ENCODE measurements at regions not wholly inside any gene's neighbourhood (a gene's known extent, or its start where the extent isn't known, plus 50 kb on each side); places are given as distances from the start of the nearest gene placed in this dataset.

DNA sequence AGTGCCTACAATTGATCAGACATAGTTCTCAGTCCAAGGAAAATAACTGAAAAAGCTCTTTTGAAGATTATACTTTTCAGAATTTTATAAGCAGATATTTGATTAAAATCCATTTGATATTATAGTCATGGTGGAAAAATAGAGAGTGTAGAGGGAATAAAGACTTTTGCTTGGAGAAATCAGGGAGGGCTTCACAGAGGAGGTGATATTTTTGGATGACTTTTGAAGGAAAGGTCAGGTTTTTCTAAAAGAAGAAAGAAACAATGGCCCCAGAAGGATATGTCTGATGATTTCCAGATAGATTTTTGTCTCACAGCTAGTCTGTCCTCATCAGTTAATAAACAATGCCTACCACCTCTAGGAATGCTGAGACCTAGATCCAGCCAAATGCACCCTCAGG is 806.3 kb upstream of the CELF2 start:
- no peak for DNase-seq (ENCODE audit: low read depth in 1 of 2, low spot score in 1 of 2)

DNA sequence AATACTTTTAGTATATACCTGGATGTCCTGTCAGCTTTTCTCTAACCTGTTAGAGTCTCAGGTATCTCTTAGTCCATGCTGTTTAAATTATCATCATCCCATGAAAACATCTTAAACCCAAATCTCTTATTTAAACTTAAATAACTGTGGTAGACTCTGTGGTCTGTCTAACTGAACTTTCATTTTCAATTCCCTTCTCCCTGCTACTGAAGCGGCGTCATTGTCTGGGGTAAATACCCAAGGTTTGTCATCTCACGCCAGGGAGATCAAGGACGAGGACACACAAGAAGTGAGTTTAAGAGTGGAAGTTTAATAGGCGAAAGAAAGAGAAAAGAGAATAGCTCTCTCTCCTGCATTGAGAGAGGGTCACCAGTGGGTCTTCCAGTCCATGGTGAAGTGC is 804.4 kb upstream of the CELF2 start:
- no peak for DNase-seq (ENCODE audit: low read depth in 1 of 2, low spot score in 1 of 2)

DNA sequence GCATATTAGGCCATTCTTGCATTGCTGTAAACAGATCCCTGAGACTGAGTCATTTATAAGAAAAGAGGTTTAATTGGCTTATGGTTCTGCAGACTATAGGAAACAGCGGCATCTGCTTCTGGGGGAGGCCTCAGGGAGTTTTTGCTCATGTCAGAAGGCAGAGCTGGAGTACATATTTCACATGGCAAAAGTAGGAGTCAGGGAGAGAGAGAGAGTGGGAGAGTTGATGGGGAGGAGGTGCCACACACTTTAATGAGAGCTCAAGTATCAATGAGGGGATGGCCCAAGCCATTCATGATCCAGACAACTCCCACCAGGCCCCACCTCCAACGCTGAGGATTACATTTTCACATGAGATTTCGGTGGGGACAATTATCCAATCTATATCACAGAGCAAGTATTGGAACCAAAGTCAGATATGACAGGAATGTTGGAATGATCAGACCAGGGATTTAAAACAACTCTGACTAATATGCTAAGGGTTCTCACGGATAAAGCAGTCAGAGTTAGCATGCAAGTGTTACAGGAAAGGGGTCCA is 795.3 kb upstream of the CELF2 start:
- no peak for DNase-seq (ENCODE audit: low read depth in 1 of 2, low spot score in 1 of 2)

DNA sequence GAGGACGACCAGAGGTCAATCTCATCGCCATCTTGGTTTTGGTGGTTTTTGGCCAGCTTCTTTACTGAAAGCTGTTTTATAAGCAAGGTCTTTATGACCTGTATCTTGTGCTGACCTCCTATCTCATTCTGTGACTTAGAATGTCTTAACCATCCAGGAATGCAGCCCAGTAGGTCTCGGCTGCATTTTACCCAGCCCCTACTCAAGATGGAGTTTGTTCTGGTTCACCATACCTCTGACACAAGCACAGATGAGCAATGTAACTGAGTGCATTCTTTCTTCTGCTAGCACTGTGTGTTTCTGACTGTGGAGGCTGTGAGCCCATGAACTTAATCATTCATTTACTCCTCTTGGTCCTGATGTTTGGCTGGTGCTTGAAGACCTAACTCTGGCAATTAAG is 794.5 kb upstream of the CELF2 start:
- DNase-seq (ENCODE audit: low read depth in 1 of 2, low spot score in 1 of 2) = no peak

DNA sequence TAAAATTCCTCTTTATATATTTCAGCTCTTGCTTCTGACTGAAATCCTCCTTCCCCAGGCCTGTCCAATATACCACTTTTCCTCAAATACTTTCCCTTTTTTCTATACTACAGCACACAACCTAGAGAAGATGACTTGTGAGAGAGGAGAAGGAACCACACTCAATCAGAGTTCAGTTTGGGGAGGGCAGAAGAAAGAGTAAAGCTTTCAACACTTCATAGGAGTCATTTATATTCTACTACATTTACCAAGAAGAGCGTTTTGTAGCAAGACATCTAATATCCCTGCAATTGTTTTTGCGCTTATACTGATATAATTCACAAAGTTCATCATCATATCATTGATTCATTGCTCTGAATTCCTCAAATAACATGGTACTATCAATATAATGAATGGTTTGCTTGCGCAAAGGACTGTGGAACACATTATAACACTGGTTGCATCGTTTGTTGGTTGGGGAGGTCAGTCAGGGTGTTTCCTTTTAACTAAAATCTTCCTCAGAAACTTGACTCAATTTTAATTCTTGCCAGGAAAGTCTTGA is 792.5 kb upstream of the CELF2 start:
- DNase-seq (ENCODE audit: low read depth in 1 of 2, low spot score in 1 of 2) = no peak

DNA sequence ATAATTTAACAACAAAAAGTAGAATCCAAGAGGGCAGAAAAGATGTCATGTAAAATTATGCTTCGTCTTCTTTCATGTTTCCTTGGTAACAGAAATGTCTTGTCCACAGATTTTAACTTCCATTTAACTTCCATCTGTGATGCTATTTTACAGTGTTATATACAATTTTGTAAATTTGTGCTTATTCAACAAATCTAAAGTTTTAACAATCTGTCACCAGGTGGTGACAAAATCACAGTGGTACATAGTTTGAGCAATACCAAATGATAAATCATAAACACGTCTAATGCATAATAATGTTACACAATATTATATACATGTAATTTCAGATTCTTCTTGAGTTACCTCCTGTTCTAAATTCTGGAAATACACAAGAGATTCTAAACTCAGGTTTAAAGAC is 784.4 kb upstream of the CELF2 start:
- DNase-seq (ENCODE audit: low read depth in 1 of 2, low spot score in 1 of 2) = no peak

DNA sequence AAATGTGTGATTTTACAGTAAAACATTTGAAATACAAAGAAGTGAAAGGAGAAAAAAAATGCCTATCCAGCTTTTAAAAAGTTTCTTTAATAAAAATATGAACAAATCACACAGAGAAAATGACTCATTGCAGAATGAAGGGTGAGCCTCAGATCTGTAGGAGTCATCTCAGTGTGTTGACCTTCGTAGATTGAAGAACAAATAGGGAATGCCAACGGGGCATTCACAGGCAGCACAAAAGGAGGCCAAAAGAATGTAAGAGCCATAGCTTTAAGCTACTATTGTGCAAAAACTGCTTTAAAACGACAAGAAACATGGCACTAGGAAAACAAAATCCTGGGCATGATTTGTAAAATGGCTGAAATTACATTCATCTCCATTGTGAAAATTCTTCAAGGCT is 782.7 kb upstream of the CELF2 start:
- DNase-seq (ENCODE audit: low read depth in 1 of 2, low spot score in 1 of 2) = no peak

DNA sequence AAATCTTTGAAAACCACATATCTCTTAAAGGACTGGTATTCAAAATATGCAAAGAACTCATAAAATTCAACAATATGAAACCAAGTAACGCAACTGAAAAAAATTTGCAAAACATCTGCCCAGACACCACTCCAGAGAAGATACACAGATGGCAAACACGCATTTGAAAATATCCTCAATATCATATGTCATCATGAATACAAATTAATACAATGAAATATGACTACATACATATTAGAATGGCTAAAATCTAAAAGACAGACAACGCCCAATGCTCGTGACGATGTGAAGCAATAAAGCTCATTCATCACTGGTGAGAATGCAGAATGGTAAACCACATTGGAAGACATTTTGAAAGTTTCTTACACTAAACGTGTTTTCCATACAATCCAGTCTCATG is 770.1 kb upstream of the CELF2 start:
- no peak for DNase-seq (ENCODE audit: low read depth in 1 of 2, low spot score in 1 of 2)

DNA sequence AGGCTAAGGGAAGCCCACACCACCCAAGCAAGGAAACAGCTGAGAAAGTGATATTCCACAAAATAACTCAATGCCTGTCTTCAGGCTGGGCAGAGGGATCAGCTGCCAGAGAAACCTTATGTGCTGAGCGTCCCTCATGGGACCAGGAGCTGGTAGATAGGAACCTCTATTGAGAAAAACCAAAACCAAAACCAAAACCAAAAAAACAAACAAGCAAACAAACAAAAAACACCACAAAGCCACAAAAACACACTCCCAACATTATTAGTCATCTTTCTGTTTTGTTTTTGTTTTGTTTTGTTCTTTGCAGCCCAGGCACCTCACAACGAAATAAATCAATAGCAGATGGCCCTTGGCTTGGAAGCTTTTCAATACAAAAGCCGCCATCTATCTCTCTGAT is 760.8 kb upstream of the CELF2 start:
- DNase-seq (ENCODE audit: low read depth in 1 of 2, low spot score in 1 of 2) = no peak

DNA sequence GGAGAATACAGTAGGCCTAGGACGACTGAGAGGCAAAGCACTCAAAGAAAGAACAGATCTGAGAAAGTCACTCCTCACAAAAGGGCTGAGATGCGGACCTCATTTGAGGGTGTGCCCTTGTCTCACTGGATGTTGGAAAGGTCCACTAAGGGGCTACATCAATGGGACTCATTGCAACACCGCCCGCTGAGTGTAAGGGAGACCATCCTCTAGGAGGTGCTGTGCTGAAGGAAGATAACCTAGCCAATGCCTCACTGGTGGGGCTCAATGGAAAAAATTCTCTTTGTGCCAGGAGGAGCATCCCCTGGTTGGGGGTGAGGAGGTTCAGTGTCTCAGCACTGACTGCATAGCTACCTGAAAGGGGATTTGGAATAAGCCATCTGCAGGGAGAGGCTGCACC is 758.7 kb upstream of the CELF2 start:
- no peak for DNase-seq (ENCODE audit: low read depth in 1 of 2, low spot score in 1 of 2)

DNA sequence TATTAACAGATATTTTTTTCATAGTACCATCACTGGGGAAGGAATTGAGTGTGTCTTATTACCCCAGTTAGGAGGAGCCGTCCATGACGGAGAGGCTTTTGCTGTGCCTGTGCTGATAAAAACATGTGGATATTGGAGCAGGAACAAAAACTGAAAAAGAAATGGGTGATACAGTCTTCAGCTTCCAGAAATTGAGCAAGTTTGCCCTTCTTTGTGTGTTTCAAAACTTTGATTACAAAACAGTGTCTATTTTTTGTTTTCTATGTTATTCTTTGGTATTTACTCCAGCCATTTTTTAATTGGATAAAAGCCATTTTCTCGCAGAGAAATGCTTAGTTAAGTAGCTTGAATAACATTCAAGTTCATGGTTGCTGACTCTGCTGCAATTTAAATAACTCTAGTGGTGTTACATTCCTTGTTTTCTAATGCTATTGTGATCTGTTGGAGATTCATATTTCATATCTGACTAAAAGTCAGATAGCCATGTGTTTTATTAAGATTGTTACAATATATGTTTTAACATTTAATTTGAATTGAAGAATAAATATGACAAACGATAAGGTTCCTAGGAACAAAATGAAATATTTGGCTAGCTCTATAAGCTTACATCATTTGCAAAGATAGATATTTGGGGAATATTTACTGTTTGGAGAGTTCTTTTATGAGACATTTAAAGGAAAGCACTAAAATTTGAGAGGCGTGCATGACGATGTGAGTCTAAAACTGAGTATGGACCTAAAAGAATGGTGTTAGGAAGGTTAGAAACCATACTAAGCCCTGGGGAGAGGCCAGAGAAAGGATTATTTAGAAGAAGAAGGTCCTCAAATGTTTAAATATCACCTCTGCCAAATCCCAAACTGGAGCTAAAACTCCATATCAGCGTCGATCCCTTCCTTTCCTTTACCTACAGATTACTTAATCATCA is 747.3 kb upstream of the CELF2 start:
- DNase-seq (ENCODE audit: low read depth in 1 of 2, low spot score in 1 of 2) = no peak

DNA sequence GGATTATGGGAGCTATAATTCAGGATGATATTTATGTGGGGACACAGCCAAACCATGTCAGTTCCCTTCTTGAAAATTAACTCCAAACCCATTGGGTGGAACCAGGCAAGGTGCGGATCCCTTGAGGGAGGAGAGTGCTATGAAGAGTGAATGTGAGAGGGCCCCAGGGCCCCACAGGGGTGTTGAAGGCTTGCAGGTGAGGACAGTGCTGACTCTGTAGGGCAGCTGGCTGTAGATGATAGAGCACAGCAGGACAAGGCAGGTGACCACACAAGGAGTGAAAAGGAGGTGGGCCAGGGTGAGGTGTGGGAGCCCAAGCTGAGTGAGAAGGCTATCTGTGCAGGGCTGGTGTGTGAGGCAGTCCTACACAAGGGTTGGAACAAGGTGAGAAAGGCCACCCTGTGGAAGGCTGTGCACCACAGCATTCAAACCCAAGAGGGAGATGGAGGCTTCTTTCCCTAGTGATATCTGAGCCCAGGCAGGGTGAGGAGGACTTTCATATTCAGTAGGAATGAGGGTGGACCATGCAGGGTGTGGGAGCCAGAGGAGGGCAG is 746.0 kb upstream of the CELF2 start:
- DNase-seq (ENCODE audit: low read depth in 1 of 2, low spot score in 1 of 2) = no peak

DNA sequence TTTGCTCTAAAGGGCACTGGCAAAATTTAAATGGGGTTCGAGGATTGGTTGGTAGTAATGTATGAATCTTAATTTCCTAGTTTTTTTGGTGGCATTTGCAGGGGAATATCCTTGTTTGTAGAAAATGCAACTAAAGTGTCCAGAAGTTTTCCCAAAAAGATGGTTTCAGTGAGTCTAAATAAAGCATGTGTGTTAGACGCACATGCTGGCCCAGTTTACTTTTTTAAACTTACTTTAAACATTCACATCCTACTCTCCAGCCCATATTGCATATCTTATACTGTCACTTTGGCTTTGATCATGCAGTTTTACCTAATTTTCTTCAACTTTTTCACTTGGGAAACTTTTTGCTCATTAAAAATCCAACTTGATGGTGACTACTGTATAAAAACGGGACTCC is 744.0 kb upstream of the CELF2 start:
- DNase-seq (ENCODE audit: low read depth in 1 of 2, low spot score in 1 of 2) = no peak

DNA sequence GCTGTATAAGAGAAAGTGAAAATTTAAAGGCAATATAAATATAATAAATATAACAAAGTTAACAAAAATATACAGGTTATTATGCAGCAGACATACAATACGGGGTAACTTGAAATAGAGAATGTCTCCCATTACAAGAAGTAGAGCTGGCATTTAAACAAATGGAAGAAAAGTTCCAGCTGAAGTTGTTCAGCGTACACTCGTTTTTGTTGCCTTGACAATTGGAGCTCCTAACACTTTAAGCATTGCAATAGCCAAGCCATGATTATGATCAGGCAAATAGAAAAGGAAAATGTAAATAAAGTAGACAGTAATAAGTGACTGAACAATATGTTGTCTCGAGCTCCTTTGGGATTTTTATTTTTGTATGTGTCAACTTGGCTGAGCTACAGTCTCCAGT is 737.8 kb upstream of the CELF2 start:
- DNase-seq (ENCODE audit: low read depth in 1 of 2, low spot score in 1 of 2) = no peak

DNA sequence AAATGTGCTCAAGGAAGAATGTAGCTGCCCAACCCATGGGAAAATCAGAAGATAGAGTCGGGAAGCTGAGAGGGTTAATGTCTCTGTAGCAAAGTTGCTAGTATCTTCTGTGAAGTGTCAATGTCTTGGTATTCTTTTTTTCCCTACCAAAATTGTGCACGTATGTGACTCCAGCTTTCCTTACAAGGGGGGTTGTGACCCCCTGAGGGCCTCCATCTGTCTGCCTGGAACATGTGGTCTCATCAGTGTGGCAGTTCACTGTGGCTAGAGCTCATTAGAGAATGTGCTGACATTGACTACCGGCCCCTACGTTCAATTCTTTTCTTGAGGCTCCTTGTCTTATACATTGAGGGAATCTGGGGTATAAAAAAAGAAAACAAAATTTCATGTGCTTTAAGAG is 725.2 kb upstream of the CELF2 start:
- DNase-seq (ENCODE audit: low read depth in 1 of 2, low spot score in 1 of 2) = no peak

DNA sequence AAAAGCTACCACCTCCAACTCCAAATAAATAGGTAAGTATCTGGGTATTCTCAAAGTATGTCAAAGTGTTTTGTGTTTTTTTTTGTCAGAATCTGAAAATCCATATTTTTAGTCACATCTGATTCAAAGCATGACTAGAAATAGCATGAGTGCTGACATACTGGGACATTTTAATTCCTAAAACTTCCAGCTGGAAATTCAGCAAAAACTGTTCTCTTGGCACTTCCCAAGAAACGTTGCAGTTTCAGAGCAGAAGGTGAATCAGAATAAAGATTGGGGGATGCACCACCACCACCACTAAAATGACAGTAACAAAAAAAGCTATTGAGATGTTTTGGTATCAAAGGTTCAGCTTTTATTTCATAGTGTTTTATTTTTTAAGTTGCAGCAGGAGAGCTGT is 724.6 kb upstream of the CELF2 start:
- no peak for DNase-seq (ENCODE audit: low read depth in 1 of 2, low spot score in 1 of 2)

DNA sequence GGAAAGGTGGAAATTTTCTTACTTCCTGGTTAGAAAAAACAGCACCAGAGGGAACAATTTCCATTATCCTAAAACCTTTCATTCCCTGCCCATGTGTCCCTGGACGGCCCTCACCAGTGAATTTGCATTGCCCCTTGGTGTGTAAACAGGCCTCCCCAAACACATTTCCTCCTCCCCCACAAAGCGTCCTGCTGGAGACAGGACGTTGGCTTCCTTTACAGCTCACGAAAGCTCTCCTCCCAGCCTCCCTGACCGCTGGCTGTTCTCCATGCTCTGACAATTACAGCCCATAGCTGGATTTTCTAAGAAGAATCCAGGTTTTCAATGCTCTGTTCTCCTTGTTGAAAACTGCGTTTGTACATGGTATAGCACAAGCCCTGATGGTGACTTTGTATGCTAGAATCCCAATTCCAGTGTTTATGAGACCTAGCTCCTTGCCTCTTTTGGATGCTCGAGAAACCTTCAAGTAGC is 724.2 kb upstream of the CELF2 start:
- DNase-seq (ENCODE audit: low read depth in 1 of 2, low spot score in 1 of 2) = no peak

DNA sequence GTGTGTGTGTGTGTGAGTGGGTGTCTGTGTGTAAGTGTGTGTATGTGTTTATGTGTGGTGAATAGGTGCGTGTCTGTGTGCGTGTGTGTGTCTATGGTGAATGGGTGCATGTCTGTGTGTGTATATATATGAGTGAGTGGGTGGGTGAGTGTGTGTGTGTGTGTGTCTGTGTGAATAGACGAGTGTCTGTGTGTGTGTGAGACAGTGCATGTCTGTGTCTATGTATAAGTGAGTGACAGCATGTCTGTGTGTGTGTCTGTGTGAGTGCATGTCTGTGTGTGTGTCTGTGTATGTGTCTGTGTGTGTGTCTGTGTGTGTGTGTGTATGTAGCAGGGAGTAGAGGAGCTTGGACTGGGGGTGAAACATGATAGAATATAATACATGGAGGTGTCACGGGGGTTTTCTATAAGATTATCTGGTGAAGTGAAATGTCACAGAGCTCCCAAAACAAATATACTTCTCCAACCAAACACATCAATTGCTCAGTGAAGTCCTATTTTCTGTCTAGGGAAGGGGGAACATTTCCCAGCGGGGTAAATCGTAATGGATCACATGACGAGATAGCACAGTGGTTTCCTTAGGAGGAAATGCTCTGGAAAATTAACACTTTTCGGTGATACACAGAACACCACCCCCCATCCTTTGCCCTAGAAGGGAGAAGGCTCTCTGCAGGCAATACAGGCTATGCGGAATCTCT is 723.3 kb upstream of the CELF2 start:
- no peak for DNase-seq (ENCODE audit: low read depth in 1 of 2, low spot score in 1 of 2)

DNA sequence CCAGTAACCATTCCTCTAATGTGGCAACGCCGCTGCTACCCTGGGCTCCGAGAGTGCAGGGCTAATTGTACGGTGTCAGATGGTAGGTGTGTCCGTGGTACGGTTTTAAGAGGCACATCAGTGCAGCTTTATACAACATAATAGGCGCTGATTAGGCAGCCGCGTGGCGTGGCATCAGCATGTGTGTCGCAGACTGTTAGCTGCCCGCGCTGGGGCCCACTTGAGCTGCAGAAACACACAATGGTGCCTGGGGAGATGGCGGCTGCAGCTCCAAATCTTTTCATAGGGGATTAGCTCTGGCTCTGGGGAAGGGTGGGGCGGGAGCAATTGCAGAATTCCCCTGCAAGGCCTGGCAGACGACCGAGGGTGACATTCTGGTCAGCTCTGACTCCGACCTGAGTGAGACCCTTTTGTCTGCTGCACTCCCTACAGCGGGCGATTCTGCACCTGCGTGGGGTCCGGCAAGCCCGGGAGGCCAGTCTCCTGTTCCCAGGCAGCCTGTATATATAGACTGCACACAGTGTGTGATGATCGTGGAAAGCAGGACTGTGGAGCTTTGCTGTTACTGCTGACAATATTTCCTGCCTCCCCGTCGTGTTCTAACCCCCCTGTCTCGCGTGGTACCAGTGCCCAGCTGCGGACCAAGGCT is 722.7 kb upstream of the CELF2 start:
- no peak for DNase-seq (ENCODE audit: low read depth in 1 of 2, low spot score in 1 of 2)

DNA sequence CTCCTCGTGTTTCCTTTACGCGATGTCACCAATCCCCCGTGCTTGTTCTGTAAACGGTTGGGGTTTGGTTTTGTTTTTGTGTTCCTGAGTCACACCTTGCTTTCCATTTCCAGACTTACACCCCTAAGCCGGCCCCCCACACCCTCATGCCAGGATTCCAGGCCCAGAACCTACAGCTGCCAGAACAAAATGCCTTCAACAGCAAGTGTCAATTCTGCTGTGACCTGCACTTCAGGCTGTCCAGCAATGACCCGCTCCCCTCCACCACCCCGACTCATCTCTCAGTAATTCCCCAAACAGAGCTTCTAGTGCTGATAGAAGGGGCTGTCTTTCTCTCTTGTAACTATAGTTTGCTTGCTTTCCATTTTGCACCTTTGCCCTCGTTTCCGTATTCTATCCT is 722.1 kb upstream of the CELF2 start:
- no peak for DNase-seq (ENCODE audit: low read depth in 1 of 2, low spot score in 1 of 2)

DNA sequence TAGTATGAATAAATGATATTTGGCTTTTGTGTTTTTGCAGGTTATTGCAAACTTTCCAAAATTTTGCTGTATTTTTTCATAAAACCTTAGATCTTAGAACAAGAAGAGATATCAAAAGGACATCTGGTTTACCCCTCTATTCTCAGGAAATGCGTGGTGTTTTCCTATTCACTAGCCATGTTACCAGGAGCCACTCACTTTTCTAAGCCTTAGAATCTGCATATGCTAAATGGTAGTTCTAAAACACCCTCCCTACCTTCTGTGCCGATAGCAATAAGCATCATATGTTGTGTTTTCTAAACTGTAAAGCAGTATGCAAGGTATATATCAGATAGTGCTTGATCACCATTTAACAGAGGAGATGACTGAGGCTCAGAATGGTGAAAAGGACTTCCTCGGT is 715.0 kb upstream of the CELF2 start:
- no peak for DNase-seq (ENCODE audit: low read depth in 1 of 2, low spot score in 1 of 2)

Data from activated T-helper 1 cell treated with anti-CD3 and anti-CD28 coated beads, Interleukin-2, amount 50 U/mL, for 16 hours (primary cell).